Karpas-422 (cell line): ENCODE measurements at regions not wholly inside any gene's neighbourhood (a gene's known extent, or its start where the extent isn't known, plus 50 kb on each side); places are given as distances from the start of the nearest gene placed in this dataset.
A peak's percentile ranks its signal among the peaks of the same experiment; 100 is the strongest.

Experiments
- DNase-seq: peaks from one replicate; pipeline ENCODE4 v3.0.0-alpha.2; 2015
- H2AFZ ChIP-seq: fragments of 200-600 bp; sonication (generic); 2 replicates; pipeline ENCODE4 v1.6.1; 2014; ENCODE audit warnings: antibody characterized with exemption, low read length, mixed read lengths
- H3K27ac ChIP-seq: fragments of 200-600 bp; sonication (generic); 2 replicates; pipeline ENCODE4 v1.5.1; 2014; ENCODE audit warnings: mild to moderate bottlenecking, low read length, moderate library complexity
- H3K27me3 ChIP-seq: fragments of 200-600 bp; sonication (generic); 2 replicates; pipeline ENCODE4 v1.6.1; 2014; ENCODE audit warnings: low read length, mixed read lengths
- H3K36me3 ChIP-seq: fragments of 200-600 bp; sonication (generic); 2 replicates; pipeline ENCODE4 v1.6.1; 2014; ENCODE audit warnings: low read length, mixed read lengths; ENCODE audit not compliant: insufficient read depth
- H3K4me1 ChIP-seq: fragments of 200-600 bp; sonication (generic); 2 replicates; pipeline ENCODE4 v1.6.1; 2014; ENCODE audit warnings: mild to moderate bottlenecking, low read length, mixed read lengths
- H3K4me2 ChIP-seq: fragments of 200-600 bp; sonication (generic); 2 replicates; pipeline ENCODE4 v1.6.1; 2014; ENCODE audit warnings: low read length, low read depth, mild to moderate bottlenecking; ENCODE audit not compliant: poor library complexity, severe bottlenecking
- H3K4me3 ChIP-seq: fragments of 200-600 bp; sonication (generic); 2 replicates; pipeline ENCODE4 v1.5.1; 2014; ENCODE audit warnings: mild to moderate bottlenecking, antibody characterized with exemption, low read length, mixed read lengths
- H3K79me2 ChIP-seq: fragments of 200-600 bp; sonication (generic); 2 replicates; pipeline ENCODE4 v1.6.1; 2014; ENCODE audit warnings: mild to moderate bottlenecking, low read length, mixed read lengths
- H3K9ac ChIP-seq: fragments of 200-600 bp; sonication (generic); 2 replicates; pipeline ENCODE4 v1.6.0; 2014; ENCODE audit warnings: low read length
- H3K9me2 ChIP-seq: fragments of 200-600 bp; sonication (generic), shearing (Covaris generic); replicated peaks from 2 replicates; pipeline ENCODE4 v1.6.0; 2014; ENCODE audit warnings: mild to moderate bottlenecking, low read length, moderate library complexity; ENCODE audit not compliant: insufficient read depth
- H3K9me3 ChIP-seq: fragments of 300-700, 200-600 bp; sonication (generic); 2 replicates; pipeline ENCODE4 v1.6.1; 2014; ENCODE audit warnings: low read length, mixed read lengths
- H4K20me1 ChIP-seq: fragments of 200-600 bp; sonication (generic); 2 replicates; pipeline ENCODE4 v1.6.1; 2014; ENCODE audit warnings: mild to moderate bottlenecking, antibody characterized with exemption, low read length, low read depth; ENCODE audit not compliant: insufficient read depth

DNA sequence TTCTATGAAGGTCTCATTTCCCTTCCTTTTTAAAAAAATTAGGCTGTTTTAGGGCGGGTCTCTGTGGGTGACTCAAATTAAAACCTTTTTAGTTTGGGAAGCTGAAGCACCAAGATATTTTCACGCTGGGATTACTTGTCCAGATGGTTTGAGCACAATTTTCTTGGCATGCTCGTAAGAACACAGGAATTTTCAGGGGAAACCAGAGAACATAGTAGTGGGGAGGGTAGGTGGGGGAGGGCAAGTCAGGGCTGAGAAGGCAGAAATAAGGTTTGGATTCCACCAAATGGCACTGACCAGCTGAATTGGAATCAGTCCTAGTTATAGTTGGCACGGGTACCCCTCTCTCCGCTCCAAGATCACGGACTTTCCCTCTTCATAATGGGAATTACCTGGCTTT lies 97.3 kb upstream of the LRIG1 start:
- no peaks in the 10 kb centered on the region for H3K27me3 ChIP-seq
- H3K4me1 ChIP-seq, result no peaks in the 10 kb centered on the region; the same call in 1 of the 2 replicates
- H2AFZ ChIP-seq, result peak overlapping the region; percentile 17; the same call in 1 of the 2 replicates
- H3K4me3 ChIP-seq, result no peak overlapping the region
- H4K20me1 ChIP-seq, result no peaks in the 10 kb centered on the region
- H3K4me2 ChIP-seq, result no peak overlapping the region
- H3K9me2 ChIP-seq, result no peaks in the 10 kb centered on the region
- no peaks in the 10 kb centered on the region for H3K79me2 ChIP-seq
- H3K27ac ChIP-seq, result no peak overlapping the region
- no peak overlapping the region for H3K9ac ChIP-seq
- DNase-seq, result no peak
- H3K9me3 ChIP-seq, result no peaks in the 10 kb centered on the region
- H3K36me3 ChIP-seq, result no peaks in the 10 kb centered on the region

- no peak for DNase-seq
- Histone ChIP-seq H2AFZ (no peak overlapping the region), H3K27ac (no peak overlapping the region), H3K9me3 (no peaks in the 10 kb centered on the region), H3K9me2 (no peaks in the 10 kb centered on the region), H3K36me3 (no peaks in the 10 kb centered on the region), H3K27me3 (no peaks in the 10 kb centered on the region), H3K79me2 (no peaks in the 10 kb centered on the region), H4K20me1 (no peaks in the 10 kb centered on the region), H3K9ac (no peak overlapping the region), H3K4me1 (no peaks in the 10 kb centered on the region; the same call in 1 of the 2 replicates), H3K4me2 (no peak overlapping the region), H3K4me3 (no peak overlapping the region)
These were observed 101.4 kb upstream of the LRIG1 start for GRCh38 chr3:66602237-66602636.

- no peak overlapping the region for H3K9ac ChIP-seq
- no peak overlapping the region for H3K27ac ChIP-seq
- H2AFZ ChIP-seq, result no peak overlapping the region
- H3K9me2 ChIP-seq, result no peaks in the 10 kb centered on the region
- H3K27me3 ChIP-seq, result no peaks in the 10 kb centered on the region
- DNase-seq, result no peak
- no peaks in the 10 kb centered on the region; the same call in 1 of the 2 replicates for H3K4me1 ChIP-seq
- no peaks in the 10 kb centered on the region for H3K9me3 ChIP-seq
- no peaks in the 10 kb centered on the region for H3K36me3 ChIP-seq
- no peaks in the 10 kb centered on the region for H3K79me2 ChIP-seq
- no peak overlapping the region for H3K4me3 ChIP-seq
- no peaks in the 10 kb centered on the region for H4K20me1 ChIP-seq
- H3K4me2 ChIP-seq, result no peak overlapping the region
These were observed 101.9 kb upstream of the LRIG1 start for GRCh38 chr3:66602691-66603090.

DNA sequence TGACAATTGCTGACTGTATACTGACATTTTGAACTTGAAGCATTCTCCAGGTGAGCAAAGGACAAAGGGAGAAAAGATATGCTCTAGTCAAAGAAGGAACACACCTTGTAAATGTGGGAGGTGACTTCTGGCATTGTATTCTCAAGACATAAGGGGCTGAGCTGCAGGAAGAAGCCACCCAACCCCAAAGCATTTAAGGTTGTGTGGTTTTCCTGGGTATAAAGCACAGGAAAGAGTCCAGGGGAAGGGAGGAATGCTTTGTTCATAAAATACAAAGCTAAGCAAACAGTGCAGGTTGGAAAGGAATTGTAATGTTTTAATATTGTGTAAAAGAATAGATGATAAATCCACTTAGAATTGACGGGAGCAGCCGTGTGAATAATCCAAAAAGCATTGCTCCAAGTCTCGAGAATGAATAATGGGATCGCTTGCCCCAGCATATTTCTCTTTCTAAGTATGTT lies 102.4 kb upstream of the LRIG1 start:
- Histone ChIP-seq H3K27me3 (no peaks in the 10 kb centered on the region), H3K27ac (no peak overlapping the region), H3K4me3 (no peak overlapping the region), H2AFZ (no peak overlapping the region), H3K9ac (no peak overlapping the region), H3K9me2 (no peaks in the 10 kb centered on the region), H3K4me2 (no peak overlapping the region), H3K9me3 (no peaks in the 10 kb centered on the region), H3K36me3 (no peaks in the 10 kb centered on the region), H3K79me2 (no peaks in the 10 kb centered on the region), H3K4me1 (no peaks in the 10 kb centered on the region; the same call in 1 of the 2 replicates), H4K20me1 (no peaks in the 10 kb centered on the region)
- no peak for DNase-seq

- no peak overlapping the region for H3K4me2 ChIP-seq
These were observed 103.7 kb upstream of the LRIG1 start for GRCh38 chr3:66604481-66604880.

GRCh38 chr3:66606126-66606525 lies 105.3 kb upstream of the LRIG1 start:
- H3K9me2 ChIP-seq, result no peaks in the 10 kb centered on the region
- no peaks in the 10 kb centered on the region for H3K4me1 ChIP-seq
- H3K4me2 ChIP-seq, result no peak overlapping the region
- H4K20me1 ChIP-seq, result no peaks in the 10 kb centered on the region
- no peak overlapping the region for H2AFZ ChIP-seq
- no peaks in the 10 kb centered on the region for H3K36me3 ChIP-seq
- H3K27ac ChIP-seq, result no peak overlapping the region
- H3K27me3 ChIP-seq, result no peaks in the 10 kb centered on the region
- H3K9me3 ChIP-seq, result no peaks in the 10 kb centered on the region
- DNase-seq, result no peak
- no peaks in the 10 kb centered on the region for H3K79me2 ChIP-seq
- no peak overlapping the region for H3K4me3 ChIP-seq
- H3K9ac ChIP-seq, result no peak overlapping the region

More at GRCh38 chr3:66604481-66604880, 103.7 kb upstream of the LRIG1 start:
- Histone ChIP-seq H4K20me1 (no peaks in the 10 kb centered on the region), H3K79me2 (no peaks in the 10 kb centered on the region), H3K9me3 (no peaks in the 10 kb centered on the region), H3K4me1 (no peaks in the 10 kb centered on the region), H2AFZ (no peak overlapping the region), H3K4me3 (no peak overlapping the region), H3K9ac (no peak overlapping the region), H3K27ac (no peak overlapping the region), H3K36me3 (no peaks in the 10 kb centered on the region), H3K9me2 (no peaks in the 10 kb centered on the region), H3K27me3 (no peaks in the 10 kb centered on the region)
- DNase-seq, result no peak

GRCh38 chr3:66606868-66607267 lies 106.0 kb upstream of the LRIG1 start:
- Histone ChIP-seq H3K79me2 (no peaks in the 10 kb centered on the region), H3K4me2 (no peak overlapping the region), H3K9me3 (no peaks in the 10 kb centered on the region), H3K9ac (no peak overlapping the region), H3K36me3 (no peaks in the 10 kb centered on the region), H3K27me3 (no peaks in the 10 kb centered on the region), H3K4me3 (no peak overlapping the region), H4K20me1 (no peaks in the 10 kb centered on the region), H3K4me1 (peaks cover 3% of the 10 kb centered on the region), H3K9me2 (no peaks in the 10 kb centered on the region), H2AFZ (no peak overlapping the region), H3K27ac (no peak overlapping the region)
- no peak for DNase-seq

DNA sequence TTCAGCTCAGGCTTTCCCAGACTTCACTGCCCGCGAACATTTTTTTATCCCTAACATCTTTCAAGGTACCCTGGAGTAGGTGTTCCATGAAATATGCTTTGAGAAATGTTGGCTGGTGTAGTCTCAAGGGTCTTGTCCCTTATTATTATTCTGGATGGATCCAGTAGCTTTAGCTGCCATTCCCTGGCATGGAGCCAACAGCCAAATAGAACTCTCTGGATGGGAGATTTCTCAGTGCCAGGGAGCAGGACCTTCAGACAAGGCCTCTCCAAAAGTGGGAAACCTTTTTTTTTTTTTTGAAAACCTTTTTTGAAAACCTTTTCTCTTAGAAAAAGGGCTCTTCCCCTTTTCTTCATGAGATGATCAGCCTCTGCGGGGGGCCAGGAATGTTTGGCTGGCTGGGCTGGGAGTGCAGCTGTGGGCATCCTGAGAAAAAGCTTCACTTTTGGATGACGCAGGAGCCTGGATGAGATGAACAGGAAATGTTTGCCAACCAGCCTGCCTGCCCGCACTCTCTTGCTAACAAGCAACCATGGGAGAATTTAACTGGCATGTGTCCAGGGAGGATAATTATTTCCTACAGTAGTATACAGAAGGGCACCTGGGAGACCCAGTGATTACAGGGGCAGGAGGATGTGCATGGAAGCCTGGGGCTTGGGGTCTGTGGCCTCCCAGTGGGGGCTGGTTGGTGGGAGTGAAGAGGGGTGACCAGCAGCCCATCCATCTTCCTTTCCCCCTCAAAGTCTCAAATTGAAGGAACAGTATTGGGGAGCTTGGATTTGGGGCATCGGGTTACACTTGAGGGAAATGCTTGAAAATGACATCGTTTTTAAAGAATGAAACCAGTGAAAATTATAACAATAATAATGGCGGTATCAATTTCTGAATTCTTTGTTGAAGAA lies 109.1 kb upstream of the LRIG1 start:
- Histone ChIP-seq H3K9ac (no peak overlapping the region), H3K9me3 (no peaks in the 10 kb centered on the region), H3K9me2 (no peaks in the 10 kb centered on the region), H3K36me3 (no peaks in the 10 kb centered on the region), H3K4me3 (no peak overlapping the region), H4K20me1 (no peaks in the 10 kb centered on the region), H2AFZ (no peak overlapping the region), H3K79me2 (no peaks in the 10 kb centered on the region), H3K27me3 (no peaks in the 10 kb centered on the region), H3K4me1 (peaks cover 14% of the 10 kb centered on the region), H3K4me2 (no peak overlapping the region), H3K27ac (no peak overlapping the region)
- no peak for DNase-seq
